ENCODE measurements at regions not wholly inside any gene's neighbourhood (a gene's known extent, or its start where the extent isn't known, plus 50 kb on each side); places are given as distances from the start of the nearest gene placed in this dataset.

DNA sequence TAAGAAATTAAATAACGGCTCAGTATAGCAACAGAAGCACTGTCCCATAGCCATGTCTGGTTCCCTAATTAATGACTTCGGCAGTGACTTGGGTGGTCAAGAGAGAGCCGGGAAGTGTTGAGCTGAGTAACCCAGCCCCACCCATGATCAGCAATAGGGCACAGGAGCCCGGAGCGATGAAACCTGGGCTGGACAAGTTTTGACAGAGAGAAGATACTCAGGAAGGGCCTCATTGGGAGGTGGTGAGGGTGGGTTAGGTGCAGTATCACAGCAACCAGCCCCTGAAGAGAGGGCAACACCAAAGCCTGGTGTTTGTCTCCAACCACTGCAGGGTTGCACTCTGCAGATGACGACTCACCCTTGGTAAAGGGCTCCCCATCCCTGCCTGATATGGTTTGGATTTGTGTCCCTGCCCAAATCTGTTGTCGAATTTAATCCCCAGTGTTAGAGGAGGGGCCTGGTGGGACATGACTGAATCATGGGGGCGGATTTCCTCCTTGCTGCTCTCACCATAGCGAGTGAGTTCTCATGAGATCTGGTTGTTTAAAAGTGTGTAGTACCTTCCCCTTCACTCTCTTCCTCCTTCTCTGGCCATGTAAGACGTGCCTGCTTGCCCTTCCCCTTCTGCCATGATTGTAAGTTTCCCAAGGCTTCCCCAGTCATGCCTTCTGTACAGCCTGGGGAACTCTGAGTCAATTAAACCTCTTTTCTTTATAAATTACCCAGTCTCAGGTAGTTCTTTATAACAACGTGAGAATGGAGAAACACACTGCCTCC, 124.9 kb upstream of the MED13L start:
- Histone ChIP-seq H3K79me2 (ENCODE audit: control insufficient read depth, insufficient read depth, low read length) (no peaks in the 10 kb centered on the region), H3K9me1 (replicated peaks; ENCODE audit: control insufficient read depth, extremely low read depth, insufficient read depth, low read length) (no peaks in the 10 kb centered on the region), H3K27me3 (ENCODE audit: control insufficient read depth in 2 of 2, insufficient read depth in 2 of 2, low read length in 2 of 2) (no peaks in the 10 kb centered on the region), H2AFZ (ENCODE audit: low read depth, low read length) (no peak overlapping the region), H3K4me1 (ENCODE audit: control insufficient read depth, extremely low read depth, insufficient read depth, low read length) (no peaks in the 10 kb centered on the region), H3K27ac (ENCODE audit: insufficient read depth, low read depth, low read length) (no peak overlapping the region), H3K4me3 (replicated peaks in 1 of 3; ENCODE audit: insufficient read depth in 1 of 3, low read depth in 1 of 3, low read length in 3 of 3) (no peak overlapping the region), H3K4me2 (ENCODE audit: insufficient read depth, low read length) (no peak overlapping the region), H3K9me3 (replicated peaks; ENCODE audit: control insufficient read depth, insufficient read depth, low read length) (no peaks in the 10 kb centered on the region), H3K9ac (replicated peaks; ENCODE audit: extremely low read depth, insufficient read depth, low read length) (no peak overlapping the region), H3K36me3 (ENCODE audit: control insufficient read depth in 2 of 2, extremely low read depth in 1 of 2, insufficient read depth in 2 of 2, low read length in 2 of 2) (no peaks in the 10 kb centered on the region), H4K20me1 (replicated peaks; ENCODE audit: control insufficient read depth, extremely low read depth, insufficient read depth, low read length) (no peaks in the 10 kb centered on the region)
- no peak for DNase-seq (ENCODE audit: low read depth, low spot score)
- dilution Hi-C loops (cut with MboI; ENCODE audit: extremely low pct_ligation_motif_present, low sequenced_read_pairs) = no loop called here
- ChIA-PET POLR2A (interaction anchor here (1.4 kb wide), 1 partner anchor 20 kb away, joined by 3 read pairs; no protein-coding TSS in a partner anchor), CTCF (interaction anchor here (1.6 kb wide), 1 partner anchor 26 kb away, joined by 4 read pairs; no protein-coding TSS in a partner anchor)
- no TSS peak for BruUV-seq (replicated peaks)
- no peak for TF ChIP-seq EZH2 (IDR thresholded peaks at IDR 0.05; ENCODE audit: borderline replicate concordance, low read depth, low read length, severe bottlenecking)
- TF ChIP-seq POLR2A (IDR thresholded peaks at IDR 0.05; ENCODE audit: low read depth, low read length) = no peak
- TF ChIP-seq POLR2AphosphoS5 (IDR thresholded peaks at IDR 0.05; ENCODE audit: insufficient read depth, low read depth, low read length) = no peak
- TF ChIP-seq, protein P1, sequence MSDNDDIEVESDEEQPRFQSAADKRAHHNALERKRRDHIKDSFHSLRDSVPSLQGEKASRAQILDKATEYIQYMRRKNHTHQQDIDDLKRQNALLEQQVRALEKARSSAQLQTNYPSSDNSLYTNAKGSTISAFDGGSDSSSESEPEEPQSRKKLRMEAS (IDR thresholded peaks at IDR 0.05; ENCODE audit: insufficient read depth, insufficient read length) = no peak
- no peak for TF ChIP-seq JUN (IDR thresholded peaks at IDR 0.05; ENCODE audit: borderline replicate concordance, insufficient read depth, insufficient read length, low read depth)
- TF ChIP-seq MYC (IDR thresholded peaks at IDR 0.05; ENCODE audit: low read depth, low read length) = no peak
- TF ChIP-seq GATA2 (IDR thresholded peaks at IDR 0.05; ENCODE audit: insufficient read depth, insufficient read length, low read depth, low read length) = no peak
- no peak for TF ChIP-seq CTCF (IDR thresholded peaks at IDR 0.05; ENCODE audit: extremely low read depth in 1 of 2, insufficient read depth in 1 of 2, low read depth in 1 of 2, low read length in 2 of 2)
- no peak for TF ChIP-seq FOS (IDR thresholded peaks at IDR 0.05; ENCODE audit: borderline replicate concordance, insufficient read depth, low read length)
- intact Hi-C loops (cut with micrococcal nuclease) = no loop called here
- no peak for FAIRE-seq
